Tibial nerve (tissue), 3 donors: ENCODE measurements at regions not wholly inside any gene's neighbourhood (a gene's known extent, or its start where the extent isn't known, plus 50 kb on each side); places are given as distances from the start of the nearest gene placed in this dataset.

Source experiments
- CTCF ChIP-seq, 5 experiments: fragments of 200-600 bp in 3 of 5; fragments of 450-650 bp in 2 of 5; sonication (generic) in 3 of 5; IDR thresholded peaks; one replicate each; pipeline ENCODE4 v1.5.1; 2016 to 2019; ENCODE audit warnings: antibody characterized with exemption in 5 of 5, mild to moderate bottlenecking in 3 of 5, moderate library complexity in 2 of 5
- POLR2A ChIP-seq, 2 donors: fragments of 450-650 bp; IDR thresholded peaks; one replicate each; pipeline ENCODE4 v1.6.1; 2017; ENCODE audit warnings: antibody characterized with exemption in 2 of 2, mild to moderate bottlenecking in 2 of 2, moderate library complexity in 2 of 2

- TF ChIP-seq CTCF (IDR thresholded peaks at IDR 0.05) (no peak), POLR2A (IDR thresholded peaks at IDR 0.05) (no peak)
These were observed 500.8 kb downstream of the INSC start for GRCh38 chr11:15615398-15616096.
